ENCODE measurements at regions not wholly inside any gene's neighbourhood (a gene's known extent, or its start where the extent isn't known, plus 50 kb on each side); places are given as distances from the start of the nearest gene placed in this dataset.

DNA sequence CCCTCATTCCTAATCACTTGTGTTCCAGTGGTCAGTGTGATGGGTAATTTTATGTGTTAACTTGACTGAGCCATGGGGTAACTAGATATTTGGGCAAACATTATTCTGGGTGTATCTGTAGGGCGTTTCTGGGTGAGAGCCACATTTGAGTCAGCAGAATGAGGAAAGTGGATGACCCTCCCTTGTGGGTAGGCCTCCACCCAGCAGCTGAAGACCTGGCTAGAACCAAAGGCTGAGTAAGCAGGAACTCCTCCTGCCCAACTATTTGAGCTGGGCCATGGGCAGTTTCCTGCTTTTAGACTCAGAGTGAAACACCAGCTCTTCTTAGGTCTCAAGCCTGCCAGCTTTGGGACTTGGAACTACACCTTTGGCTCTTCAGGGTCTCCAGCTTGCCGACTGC is 141.8 kb downstream of the ACKR3 start:
- BruUV-seq (replicated peaks) = no TSS peak
- no peak overlapping the region for H3K4me2 ChIP-seq (ENCODE audit: low read depth, low read length)
- in situ Hi-C loops (cut with HindIII; ENCODE audit: extremely low pct_ligation_motif_present, low pct_unique_long_range_greater_than_20kb) = no loop called here
- DNase-seq (ENCODE audit: low spot score) (no peak), ATAC-seq (no peak), FAIRE-seq (no peak)
- intact Hi-C loops (cut with micrococcal nuclease; ENCODE audit: unreplicated experiment) = no loop called here
- H3K27ac ChIP-seq (ENCODE audit: extremely low read length, insufficient read depth, low read length) = no peak overlapping the region
- no peaks in the 10 kb centered on the region for H3K36me3 ChIP-seq (replicated peaks in 1 of 2; ENCODE audit: control insufficient read depth in 1 of 2, insufficient read depth in 2 of 2, low read length in 2 of 2)
- peaks cover 0 to 18% of the 10 kb centered on the region in 2 experiments; a peak in 2 of 5 replicates for H3K27me3 ChIP-seq (ENCODE audit: control insufficient read depth in 1 of 2, insufficient read depth in 2 of 2, low read length in 2 of 2)
- TF ChIP-seq ZBTB1 (CRISPR knock-in tag; IDR thresholded peaks at IDR 0.05; ENCODE audit: borderline replicate concordance) = no peak
- no peaks in the 10 kb centered on the region for H3K4me1 ChIP-seq (ENCODE audit: insufficient read depth, low read length)
- H4K20me1 ChIP-seq (ENCODE audit: insufficient read depth, low read length) = no peaks in the 10 kb centered on the region; the same call in 1 of the 2 replicates
- H2AFZ ChIP-seq (ENCODE audit: low read length) = no peak overlapping the region
- CTCF ChIA-PET (ENCODE audit: low intra/inter-chr PET ratio, low total read pairs) = no interaction called here
- 38% methylated on average over 2 of the region's 2 CpGs for WGBS (ENCODE audit: low lambda C conversion rate)
- POLR2A ChIA-PET = no interaction called here
- no peak overlapping the region for H3K4me3 ChIP-seq (replicated peaks in 1 of 3; ENCODE audit: insufficient read depth in 1 of 3, low read depth in 2 of 3, low read length in 3 of 3)
- no peak overlapping the region for H3K9ac ChIP-seq (ENCODE audit: insufficient read depth, low read depth, low read length)
- no peaks in the 10 kb centered on the region for H3K79me2 ChIP-seq (ENCODE audit: insufficient read depth, low read length)
- H3K9me3 ChIP-seq (ENCODE audit: low read length) = no peaks in the 10 kb centered on the region

DNA sequence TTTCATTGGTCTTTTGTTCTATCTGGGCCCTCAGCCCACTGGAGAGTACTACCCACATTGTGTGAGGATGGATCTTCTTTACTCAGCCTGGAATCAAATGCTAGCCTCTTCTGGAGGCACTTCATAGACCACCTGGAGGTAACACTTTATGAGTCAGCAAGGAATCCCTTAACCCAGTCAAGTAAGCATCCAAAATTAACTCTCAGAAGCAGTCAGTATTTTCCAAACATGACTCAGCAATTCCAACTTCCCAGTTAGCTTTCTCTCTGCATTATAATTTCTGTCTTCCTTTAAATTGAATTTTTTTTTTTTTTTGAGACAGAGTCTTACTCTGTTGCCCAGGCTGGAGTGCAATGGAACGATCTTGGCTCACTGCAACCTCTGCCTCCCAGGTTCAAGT is 142.7 kb downstream of the ACKR3 start:
- Histone ChIP-seq H2AFZ (ENCODE audit: low read length) (no peak overlapping the region), H4K20me1 (ENCODE audit: insufficient read depth, low read length) (no peaks in the 10 kb centered on the region; the same call in 1 of the 2 replicates), H3K9me3 (ENCODE audit: low read length) (no peaks in the 10 kb centered on the region), H3K36me3 (replicated peaks in 1 of 2; ENCODE audit: control insufficient read depth in 1 of 2, insufficient read depth in 2 of 2, low read length in 2 of 2) (no peaks in the 10 kb centered on the region), H3K27me3 (ENCODE audit: control insufficient read depth in 1 of 2, insufficient read depth in 2 of 2, low read length in 2 of 2) (peaks cover 0 to 18% of the 10 kb centered on the region in 2 experiments; a peak in 2 of 5 replicates), H3K9ac (ENCODE audit: insufficient read depth, low read depth, low read length) (no peak overlapping the region), H3K4me1 (ENCODE audit: insufficient read depth, low read length) (no peaks in the 10 kb centered on the region), H3K4me3 (replicated peaks in 1 of 3; ENCODE audit: insufficient read depth in 1 of 3, low read depth in 2 of 3, low read length in 3 of 3) (no peak overlapping the region), H3K79me2 (ENCODE audit: insufficient read depth, low read length) (no peaks in the 10 kb centered on the region), H3K4me2 (ENCODE audit: low read depth, low read length) (no peak overlapping the region), H3K27ac (ENCODE audit: extremely low read length, insufficient read depth, low read length) (no peak overlapping the region)
- in situ Hi-C loops (cut with HindIII; ENCODE audit: extremely low pct_ligation_motif_present, low pct_unique_long_range_greater_than_20kb) = no loop called here
- DNase-seq (ENCODE audit: low spot score) = no peak
- CTCF ChIA-PET (ENCODE audit: low intra/inter-chr PET ratio, low total read pairs) = no interaction called here
- no peak for ATAC-seq
- 0% methylated on average over 1 of the region's 1 CpG for whole genome bisulfite sequencing (ENCODE audit: low lambda C conversion rate)
- no peak for FAIRE-seq
- no peak for TF ChIP-seq ZFX (CRISPR knock-in tag; IDR thresholded peaks at IDR 0.05; ENCODE audit: low read depth)
- peak; percentile 66; the same call in 1 of the 2 replicates for TF ChIP-seq MAFF (IDR thresholded peaks at IDR 0.05; ENCODE audit: low read depth, low read length)
- TF ChIP-seq NFE2L2 (IDR thresholded peaks at IDR 0.05; ENCODE audit: low read length) = peak; percentile 93
- TF ChIP-seq MAFK (conservative IDR thresholded peaks at IDR 0.05 in 1 of 2, IDR thresholded peaks at IDR 0.05 in 1 of 2; ENCODE audit: low read length in 2 of 2) = peak; percentile 78 to 79
- intact Hi-C loops (cut with micrococcal nuclease; ENCODE audit: unreplicated experiment) = no loop called here
- POLR2A ChIA-PET = no interaction called here
- BruUV-seq (replicated peaks) = no TSS peak

All from HepG2 (cell line).